DMS 273 (cell line): ENCODE measurements at regions not wholly inside any gene's neighbourhood (a gene's known extent, or its start where the extent isn't known, plus 50 kb on each side); places are given as distances from the start of the nearest gene placed in this dataset.
"Not testable (repeated sequence)": the region's sequence is repeated elsewhere in the genome, so short reads cannot be mapped to it uniquely, and the experiment has no call there.

Experiments
- DNase-seq: peaks from one replicate; lab custom pipeline; 2025; ENCODE audit not compliant: unreplicated experiment; lab: John Stamatoyannopoulos, UW

DNA sequence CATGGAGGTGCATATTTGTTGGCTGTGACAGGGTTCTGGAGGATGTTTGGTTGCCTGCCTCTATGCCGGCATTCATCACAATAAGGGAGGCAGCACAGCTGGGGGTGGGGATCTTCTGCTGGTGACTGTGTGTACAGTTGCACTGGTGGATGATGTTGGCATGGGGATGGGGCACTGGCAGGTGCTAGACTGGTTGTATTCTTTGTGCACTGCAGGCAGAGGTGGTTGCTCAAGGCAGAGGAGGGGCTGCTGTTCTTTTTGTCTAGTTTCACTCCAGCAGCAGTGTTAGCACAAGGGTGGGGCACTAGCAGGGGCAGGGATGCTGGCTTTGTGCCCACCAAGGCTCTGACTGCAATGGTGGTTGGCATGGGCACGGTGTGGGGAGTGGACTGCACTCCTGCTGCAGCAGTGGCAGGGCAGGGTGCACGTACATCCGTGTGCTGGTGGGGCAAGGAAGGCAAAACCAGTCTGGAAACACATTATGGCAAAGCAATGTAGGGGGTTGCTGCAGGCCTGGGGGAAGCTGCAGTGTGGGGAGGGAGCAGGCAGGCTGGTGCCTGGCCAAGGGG is 69.3 kb downstream of the ISOC1 start:
- DNase-seq = no peak

DNA sequence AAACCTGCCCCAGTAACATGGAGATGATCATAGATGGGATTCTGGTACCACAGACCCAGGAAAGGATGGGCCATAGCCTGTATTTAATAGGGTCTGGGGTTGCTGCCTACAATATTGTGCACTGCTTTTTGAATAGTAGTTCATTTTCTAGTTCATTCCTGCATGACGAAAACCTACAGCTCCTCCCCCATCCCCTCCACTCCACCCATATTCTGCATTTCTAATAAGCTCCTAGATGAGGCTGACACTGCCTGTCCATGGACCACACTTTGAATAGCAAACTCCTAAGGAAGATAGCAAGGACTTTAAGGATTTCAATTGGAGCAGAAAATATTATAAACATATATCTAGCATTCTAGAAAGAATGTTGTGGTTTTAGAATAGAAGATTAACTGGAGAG is 75.5 kb downstream of the ISOC1 start:
- no peak for DNase-seq

GRCh38 chr5:129171194-129171944 is 76.8 kb downstream of the ISOC1 start:
- DNase-seq = no peak

DNA sequence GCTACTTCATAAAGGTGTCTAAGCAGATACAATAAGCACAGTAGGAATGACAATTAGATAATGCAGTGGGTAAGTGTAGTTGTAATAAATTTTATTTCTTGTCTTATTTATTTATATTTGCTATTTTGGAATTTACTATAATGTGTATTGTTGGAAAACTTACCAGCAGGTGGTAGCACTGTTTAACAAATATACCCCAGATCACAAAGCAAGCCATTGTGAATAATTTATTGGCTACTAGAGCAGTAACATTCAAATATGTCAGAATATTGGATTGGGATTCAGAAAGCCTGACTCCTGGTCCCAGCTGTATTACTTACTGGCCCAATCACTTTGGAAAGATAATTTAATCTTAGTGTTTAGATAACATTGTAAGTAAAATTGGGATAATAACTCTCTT is 78.0 kb downstream of the ISOC1 start:
- DNase-seq = no peak

DNA sequence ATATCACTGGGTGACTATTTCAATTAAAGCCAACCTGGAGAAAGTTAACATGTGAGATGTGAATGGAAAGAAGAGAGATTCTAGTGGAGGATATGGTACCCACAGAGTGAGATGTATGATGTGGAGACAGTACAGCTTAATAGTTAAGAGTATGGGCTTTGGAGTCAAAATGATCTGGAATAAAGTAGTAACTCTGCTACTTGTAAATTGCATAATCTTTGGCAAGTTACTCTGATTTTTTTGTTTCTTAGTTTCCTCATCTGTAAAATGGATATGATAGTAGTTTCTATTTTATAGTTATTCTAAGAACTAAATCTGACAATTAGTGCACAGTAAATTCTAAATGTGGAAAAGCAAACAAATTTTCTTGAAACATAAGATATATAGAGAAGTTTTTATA is 79.2 kb downstream of the ISOC1 start:
- no peak for DNase-seq

GRCh38 chr5:129174480-129174879 is 79.9 kb downstream of the ISOC1 start:
- DNase-seq = no peak

- DNase-seq = no peak
Measured at GRCh38 chr5:129177451-129177850, 82.9 kb downstream of the ISOC1 start.

- DNase-seq = no peak
Measured at GRCh38 chr5:129199308-129199707, 104.8 kb downstream of the ISOC1 start.

- DNase-seq = no peak
Measured at GRCh38 chr5:129204525-129204924, 110.0 kb downstream of the ISOC1 start.

DNA sequence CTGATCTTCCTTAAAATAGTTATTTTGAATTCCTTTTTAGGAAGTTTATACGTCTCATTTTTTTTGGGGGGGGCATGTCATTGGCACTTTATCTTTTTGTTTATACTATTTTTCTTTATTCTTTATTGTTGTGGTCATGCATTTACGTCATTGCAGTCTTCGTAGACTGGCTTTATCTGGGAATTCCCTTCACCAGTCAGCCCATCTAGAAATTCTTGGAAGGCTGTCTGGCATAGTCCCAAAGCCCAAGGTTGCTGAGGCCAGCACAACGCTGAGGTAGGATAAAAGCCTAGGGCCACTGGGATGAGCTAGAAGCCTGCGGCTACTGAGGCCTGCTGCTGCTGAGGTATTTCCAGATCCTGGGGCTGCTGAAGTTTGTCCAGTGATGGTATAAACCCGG is 121.5 kb downstream of the ISOC1 start:
- no peak for DNase-seq

GRCh38 chr5:129217179-129217578 is 122.6 kb downstream of the ISOC1 start:
- no peak for DNase-seq

GRCh38 chr5:129223178-129223577 is 128.6 kb downstream of the ISOC1 start:
- no peak for DNase-seq

GRCh38 chr5:129228577-129228976 is 134.0 kb downstream of the ISOC1 start:
- no peak for DNase-seq

DNA sequence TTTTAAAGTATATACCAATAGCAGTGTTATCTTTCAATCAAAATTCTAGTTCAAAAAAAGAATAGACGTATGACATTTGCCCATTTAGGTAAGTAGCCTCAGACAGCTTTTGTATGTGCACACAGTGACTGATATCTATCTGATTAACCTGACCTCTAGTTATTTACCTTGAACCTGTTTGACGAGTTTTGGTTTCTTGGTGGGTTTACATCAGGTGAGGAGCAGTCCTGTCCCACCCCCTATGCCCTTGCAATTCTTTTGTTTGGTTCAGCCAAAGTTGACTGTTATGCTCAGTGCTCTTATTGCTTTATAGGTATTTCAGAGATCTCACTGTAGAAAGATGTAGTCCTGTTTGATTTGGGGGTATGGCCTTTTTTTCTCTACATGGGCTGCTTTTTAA is 147.2 kb downstream of the ISOC1 start:
- no peak for DNase-seq

DNA sequence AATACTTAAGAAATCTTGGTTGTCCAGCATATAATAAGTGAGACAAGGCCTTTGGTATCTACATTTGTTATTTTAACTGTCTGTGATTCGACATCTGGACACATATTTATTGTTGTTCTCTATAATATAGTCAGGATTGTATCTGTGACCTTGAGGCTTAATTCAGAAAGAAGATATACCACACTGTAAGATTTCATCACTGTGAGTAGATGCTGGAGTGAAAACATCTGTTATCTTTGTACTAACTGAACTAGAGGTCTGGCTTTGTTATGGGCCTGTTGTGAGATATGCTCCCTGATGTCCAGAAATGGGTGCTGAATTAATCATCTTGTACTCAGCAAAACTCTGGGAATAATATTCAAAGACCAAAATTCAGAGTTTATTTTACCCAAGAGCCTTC is 148.5 kb downstream of the ISOC1 start:
- no peak for DNase-seq

DNA sequence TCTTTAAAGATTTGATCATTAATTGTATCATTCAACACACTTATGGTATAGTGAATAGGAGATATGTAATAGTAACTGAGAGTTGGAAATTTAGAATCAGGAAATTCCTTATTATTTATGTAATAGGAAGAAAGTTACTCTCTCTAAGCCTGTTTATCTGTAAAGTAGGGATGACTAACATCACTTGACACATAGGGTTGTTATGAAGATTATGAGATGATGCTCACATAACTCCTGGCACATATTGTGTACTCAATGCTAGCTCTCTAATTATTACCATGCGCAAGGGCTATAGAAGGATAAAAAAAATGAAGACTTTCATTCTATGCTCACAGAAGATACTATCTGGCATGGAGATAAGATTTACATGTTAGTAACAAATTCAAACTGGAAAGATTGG is 149.9 kb downstream of the ISOC1 start:
- no peak for DNase-seq

DNA sequence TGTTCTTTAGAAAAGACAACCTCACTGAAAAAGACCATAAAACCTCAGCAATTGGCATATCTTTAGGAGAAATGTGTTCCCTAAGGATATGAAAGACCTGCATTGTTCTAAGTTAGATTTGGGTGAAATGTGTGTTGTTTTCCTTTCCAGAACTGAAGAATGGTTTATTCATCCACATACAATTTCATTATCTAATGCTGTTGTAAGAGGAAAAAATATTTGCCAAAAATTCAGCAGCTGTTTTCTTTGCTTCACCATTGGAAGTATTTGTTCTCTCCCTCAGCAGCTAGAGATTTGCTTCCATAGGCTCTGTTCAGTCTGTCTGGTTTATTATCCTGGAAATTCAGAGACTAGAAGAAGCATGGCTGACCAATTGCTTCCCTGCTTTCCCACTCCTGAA is 150.9 kb downstream of the ISOC1 start:
- DNase-seq = no peak

- no peak for DNase-seq
Measured at GRCh38 chr5:129246088-129246487, 151.5 kb downstream of the ISOC1 start.

DNA sequence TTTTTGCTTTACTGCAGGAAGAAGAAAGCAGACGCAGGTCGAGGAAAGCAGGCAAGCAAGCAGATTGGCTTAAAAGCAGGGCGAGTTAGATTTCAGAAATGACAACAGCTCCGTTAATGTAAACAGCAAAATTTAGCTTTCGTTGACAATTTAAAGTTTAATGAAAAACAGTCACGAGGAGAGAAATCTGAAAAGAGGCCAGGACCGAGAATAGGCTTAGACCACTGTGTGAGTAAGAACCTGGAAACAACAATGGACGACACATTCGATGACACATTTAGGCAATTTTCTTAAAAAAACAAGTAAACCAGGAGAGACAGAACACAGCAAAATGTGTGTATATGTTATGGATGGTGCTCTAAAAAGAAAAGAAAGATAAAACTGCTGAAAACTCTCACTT is 155.3 kb downstream of the ISOC1 start:
- no peak for DNase-seq

DNA sequence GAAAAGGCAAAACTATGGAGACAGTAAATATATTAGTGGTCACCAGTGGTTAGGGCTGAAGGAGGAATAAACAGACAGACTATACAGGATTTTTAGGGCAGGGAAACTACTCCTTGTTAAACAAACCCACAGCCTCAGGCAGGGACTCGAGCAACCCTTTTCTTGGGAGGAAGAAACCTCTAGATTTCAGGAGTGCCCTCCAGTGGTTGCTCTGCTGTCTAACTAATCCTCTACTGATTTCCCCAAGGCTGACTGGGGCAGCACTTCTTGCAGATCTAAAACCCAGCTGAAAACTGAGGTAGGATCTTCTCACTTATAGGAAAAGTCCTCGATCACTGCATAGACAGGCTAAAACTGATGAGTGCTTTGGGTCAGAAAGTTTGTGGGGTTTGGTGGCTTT is 176.8 kb downstream of the ISOC1 start:
- peak; percentile 16 for DNase-seq

GRCh38 chr5:129284010-129284409 is 176.1 kb upstream of the ADAMTS19 start:
- DNase-seq = no peak

DNA sequence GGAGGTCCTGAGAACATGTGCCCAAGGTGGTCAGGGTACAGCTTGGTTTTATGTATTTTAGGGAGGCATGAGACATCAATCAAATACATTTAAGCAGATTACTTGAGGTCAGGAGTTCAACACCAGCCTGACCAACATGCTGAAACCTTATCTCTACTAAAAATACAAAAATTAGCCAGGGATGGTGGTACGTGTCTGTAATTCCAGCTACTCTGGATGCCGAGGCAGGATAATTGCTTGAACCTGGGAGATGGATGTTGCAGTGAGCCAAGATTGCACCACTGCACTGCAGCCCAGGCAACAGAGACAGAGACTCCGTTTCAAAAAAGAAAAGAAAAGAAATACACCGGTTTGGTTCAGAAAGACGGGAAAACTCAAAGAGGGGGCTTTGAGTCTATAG is 165.9 kb upstream of the ADAMTS19 start:
- not testable (repeated sequence) for DNase-seq

DNA sequence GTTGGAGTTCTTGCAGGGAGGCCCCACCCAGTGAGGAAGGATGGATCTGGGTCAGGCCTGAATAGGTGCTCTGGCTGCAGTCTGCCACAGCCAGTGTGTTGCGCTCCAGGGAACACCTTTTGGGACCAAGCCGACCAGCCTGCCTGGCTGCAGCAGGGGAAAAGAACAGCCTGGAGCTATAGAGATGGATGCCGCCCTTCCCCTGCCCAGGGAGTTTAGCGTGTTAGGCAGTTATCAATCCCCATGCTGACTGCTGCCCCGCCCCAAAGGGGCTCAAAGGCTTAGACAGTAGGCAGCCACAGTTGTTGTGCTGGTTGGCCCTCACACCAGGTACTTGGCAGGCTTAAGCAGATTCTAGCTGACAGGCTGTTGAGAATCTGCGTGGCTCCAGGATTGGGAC is 153.4 kb upstream of the ADAMTS19 start:
- no peak for DNase-seq
